KMS-11 (cell line): ENCODE measurements at regions not wholly inside any gene's neighbourhood (a gene's known extent, or its start where the extent isn't known, plus 50 kb on each side); places are given as distances from the start of the nearest gene placed in this dataset.
"Not testable (repeated sequence)": the region's sequence is repeated elsewhere in the genome, so short reads cannot be mapped to it uniquely, and the experiment has no call there.

Experiments
- H2AFZ ChIP-seq: fragments of 200-600 bp; sonication (generic); 2 replicates; pipeline ENCODE4 v1.6.1; 2016; ENCODE audit warnings: antibody characterized with exemption, mixed run types, low read depth
- H3K27ac ChIP-seq: fragments of 200-600 bp; sonication (generic); 2 replicates; pipeline ENCODE4 v1.6.1; 2016; ENCODE audit warnings: mild to moderate bottlenecking, mixed run types
- H3K27me3 ChIP-seq: fragments of 200-600 bp; sonication (generic); 2 replicates; pipeline ENCODE4 v1.6.1; 2017; ENCODE audit warnings: mild to moderate bottlenecking, low read depth, mixed run types, moderate library complexity; ENCODE audit not compliant: insufficient read depth
- H3K36me3 ChIP-seq: fragments of 200-600 bp; sonication (generic); 2 replicates; pipeline ENCODE4 v1.6.1; 2017; ENCODE audit warnings: mild to moderate bottlenecking, mixed run types; ENCODE audit not compliant: insufficient read depth
- H3K4me1 ChIP-seq: fragments of 200-600 bp; sonication (generic); 2 replicates; pipeline ENCODE4 v1.6.1; 2016; ENCODE audit warnings: mild to moderate bottlenecking, low read depth, mixed run types; ENCODE audit not compliant: poor library complexity, severe bottlenecking
- H3K4me2 ChIP-seq: fragments of 200-600 bp; sonication (generic); 2 replicates; pipeline ENCODE4 v1.7.0; 2016; ENCODE audit warnings: mild to moderate bottlenecking, mixed run types
- H3K4me3 ChIP-seq: fragments of 200-600 bp; sonication (generic); IDR thresholded peaks from 2 replicates; pipeline ENCODE4 v1.6.1; 2017; ENCODE audit warnings: low read depth, low read length, mixed read lengths; ENCODE audit not compliant: insufficient read depth
- H3K79me2 ChIP-seq: fragments of 200-600 bp; sonication (generic); 2 replicates; pipeline ENCODE4 v1.6.1; 2016; ENCODE audit warnings: low read depth, mixed run types; ENCODE audit not compliant: insufficient read depth
- H3K9ac ChIP-seq: fragments of 200-600 bp; sonication (generic); 2 replicates; pipeline ENCODE4 v1.6.1; 2016; ENCODE audit warnings: mild to moderate bottlenecking, mixed run types
- H4K20me1 ChIP-seq: fragments of 200-600 bp; sonication (generic); 2 replicates; pipeline ENCODE4 v1.6.1; 2016; ENCODE audit warnings: mild to moderate bottlenecking, mixed run types; ENCODE audit not compliant: insufficient read depth
- TF ChIP-seq, protein P1 (sequence below): fragments of 200-600 bp; sonication (generic); conservative IDR thresholded peaks from 2 replicates; pipeline ENCODE4 v1.6.1; 2017; ENCODE audit warnings: low read depth, mild to moderate bottlenecking, antibody characterized with exemption, low read length, moderate library complexity, mixed read lengths

DNA sequence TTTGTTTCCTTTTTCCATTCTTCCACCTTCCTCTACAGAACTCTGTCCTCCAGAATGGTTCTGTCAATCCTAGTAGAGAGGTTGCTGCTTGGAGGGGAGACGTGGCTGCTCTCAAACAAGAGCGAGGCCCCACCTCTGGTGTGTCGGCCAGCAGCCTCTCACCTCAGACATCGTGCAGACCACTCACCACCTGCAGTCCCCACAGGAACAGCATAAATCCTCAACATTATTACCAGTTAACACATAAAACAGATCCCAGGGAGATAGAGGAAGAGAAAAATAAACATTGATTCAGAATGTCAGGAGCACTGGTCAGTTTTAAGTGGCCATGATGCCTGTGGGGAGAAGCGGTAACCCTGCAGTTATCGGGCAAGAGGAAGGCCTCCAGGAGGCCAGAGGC, 485.9 kb upstream of the DPP6 start:
- no peak overlapping the region for H2AFZ ChIP-seq
- TF ChIP-seq, protein P1, sequence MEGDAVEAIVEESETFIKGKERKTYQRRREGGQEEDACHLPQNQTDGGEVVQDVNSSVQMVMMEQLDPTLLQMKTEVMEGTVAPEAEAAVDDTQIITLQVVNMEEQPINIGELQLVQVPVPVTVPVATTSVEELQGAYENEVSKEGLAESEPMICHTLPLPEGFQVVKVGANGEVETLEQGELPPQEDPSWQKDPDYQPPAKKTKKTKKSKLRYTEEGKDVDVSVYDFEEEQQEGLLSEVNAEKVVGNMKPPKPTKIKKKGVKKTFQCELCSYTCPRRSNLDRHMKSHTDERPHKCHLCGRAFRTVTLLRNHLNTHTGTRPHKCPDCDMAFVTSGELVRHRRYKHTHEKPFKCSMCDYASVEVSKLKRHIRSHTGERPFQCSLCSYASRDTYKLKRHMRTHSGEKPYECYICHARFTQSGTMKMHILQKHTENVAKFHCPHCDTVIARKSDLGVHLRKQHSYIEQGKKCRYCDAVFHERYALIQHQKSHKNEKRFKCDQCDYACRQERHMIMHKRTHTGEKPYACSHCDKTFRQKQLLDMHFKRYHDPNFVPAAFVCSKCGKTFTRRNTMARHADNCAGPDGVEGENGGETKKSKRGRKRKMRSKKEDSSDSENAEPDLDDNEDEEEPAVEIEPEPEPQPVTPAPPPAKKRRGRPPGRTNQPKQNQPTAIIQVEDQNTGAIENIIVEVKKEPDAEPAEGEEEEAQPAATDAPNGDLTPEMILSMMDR: no peak

DNA sequence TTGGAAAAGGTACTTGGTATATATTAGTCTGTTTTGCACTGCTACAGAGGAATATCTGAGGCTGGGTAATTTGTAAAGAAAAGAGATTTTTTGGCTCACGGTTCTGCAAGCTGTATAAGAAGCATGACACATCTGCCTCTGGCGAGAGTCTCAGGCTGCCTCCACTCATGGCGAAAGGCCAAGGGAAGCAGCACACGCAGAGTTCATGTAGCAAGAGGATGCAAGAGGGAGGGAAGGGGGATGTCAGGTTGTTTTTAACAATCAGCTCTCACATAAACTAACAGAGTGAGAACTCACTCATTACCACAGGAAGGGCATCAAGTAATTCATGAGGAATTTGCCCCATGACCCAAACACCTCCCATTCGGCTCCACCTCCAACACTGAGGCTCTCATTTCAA, 484.8 kb upstream of the DPP6 start:
- no peaks in the 10 kb centered on the region for H3K4me1 ChIP-seq
- no peaks in the 10 kb centered on the region for H4K20me1 ChIP-seq
- no peak overlapping the region for H3K9ac ChIP-seq
- no peak overlapping the region for H3K4me2 ChIP-seq
- H3K27ac ChIP-seq: no peak overlapping the region
- H3K79me2 ChIP-seq: no peaks in the 10 kb centered on the region
- H3K27me3 ChIP-seq: no peaks in the 10 kb centered on the region
- no peak overlapping the region for H3K4me3 ChIP-seq
- no peak overlapping the region for H2AFZ ChIP-seq
- TF ChIP-seq, protein P1: no peak
- no peaks in the 10 kb centered on the region for H3K36me3 ChIP-seq

More for the DNA sequence above, 485.9 kb upstream of the DPP6 start:
- H3K4me2 ChIP-seq: no peak overlapping the region
- no peaks in the 10 kb centered on the region for H3K36me3 ChIP-seq
- no peaks in the 10 kb centered on the region for H4K20me1 ChIP-seq
- no peak overlapping the region for H3K9ac ChIP-seq
- H3K27me3 ChIP-seq: no peaks in the 10 kb centered on the region
- no peaks in the 10 kb centered on the region for H3K79me2 ChIP-seq
- no peaks in the 10 kb centered on the region for H3K4me1 ChIP-seq
- H3K27ac ChIP-seq: no peak overlapping the region
- no peak overlapping the region for H3K4me3 ChIP-seq

DNA sequence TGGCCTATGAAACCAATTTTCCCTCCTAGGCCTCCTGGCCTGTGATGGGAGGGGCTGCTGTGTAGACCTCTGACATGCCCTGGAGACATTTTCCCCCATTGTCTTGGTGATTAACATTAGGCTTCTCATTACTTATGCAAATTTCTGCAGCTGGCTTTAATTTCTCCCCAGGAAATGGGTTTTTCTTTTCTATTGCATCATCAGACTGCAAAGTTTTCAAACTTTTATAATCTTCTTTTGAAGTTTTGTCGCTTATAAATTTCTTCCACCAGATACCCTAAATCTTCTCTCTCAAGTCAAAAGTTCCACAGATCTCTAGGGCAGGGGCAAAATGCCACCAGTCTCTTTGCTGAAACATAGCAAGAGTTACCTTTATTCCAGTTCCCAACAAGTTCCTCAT, 482.7 kb upstream of the DPP6 start:
- H3K4me3 ChIP-seq, H3K36me3 ChIP-seq, H2AFZ ChIP-seq, H3K4me1 ChIP-seq, H3K27me3 ChIP-seq, H4K20me1 ChIP-seq, H3K27ac ChIP-seq, H3K4me2 ChIP-seq, H3K9ac ChIP-seq, H3K79me2 ChIP-seq: not testable (repeated sequence)

DNA sequence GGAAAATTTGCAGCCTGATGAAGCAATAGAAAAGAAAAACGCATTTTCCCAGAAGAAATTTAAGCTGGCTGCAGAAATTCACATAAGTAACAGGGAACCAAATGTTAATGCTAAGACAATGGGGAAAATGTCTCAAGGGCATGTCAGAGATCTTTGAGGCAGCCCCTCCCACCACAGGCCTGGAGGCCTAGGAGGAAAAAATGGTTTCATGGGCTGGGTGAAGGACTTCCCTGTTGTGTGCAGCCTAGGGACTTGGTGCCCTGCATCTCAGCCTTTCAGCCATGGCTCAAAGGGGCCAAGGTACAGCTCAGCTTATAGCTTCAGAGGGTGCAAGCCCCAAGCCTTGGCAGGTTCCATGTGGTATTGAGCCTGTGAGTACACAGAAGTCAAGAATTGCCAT, 476.1 kb upstream of the DPP6 start:
- H3K4me1 ChIP-seq: no peaks in the 10 kb centered on the region
- H3K79me2 ChIP-seq: no peaks in the 10 kb centered on the region
- H3K4me3 ChIP-seq: no peak overlapping the region
- TF ChIP-seq, protein P1: no peak
- no peak overlapping the region for H3K4me2 ChIP-seq
- no peaks in the 10 kb centered on the region for H3K27me3 ChIP-seq
- H3K9ac ChIP-seq: no peak overlapping the region
- H2AFZ ChIP-seq: no peak overlapping the region
- no peaks in the 10 kb centered on the region for H4K20me1 ChIP-seq
- H3K36me3 ChIP-seq: no peaks in the 10 kb centered on the region
- H3K27ac ChIP-seq: no peak overlapping the region

DNA sequence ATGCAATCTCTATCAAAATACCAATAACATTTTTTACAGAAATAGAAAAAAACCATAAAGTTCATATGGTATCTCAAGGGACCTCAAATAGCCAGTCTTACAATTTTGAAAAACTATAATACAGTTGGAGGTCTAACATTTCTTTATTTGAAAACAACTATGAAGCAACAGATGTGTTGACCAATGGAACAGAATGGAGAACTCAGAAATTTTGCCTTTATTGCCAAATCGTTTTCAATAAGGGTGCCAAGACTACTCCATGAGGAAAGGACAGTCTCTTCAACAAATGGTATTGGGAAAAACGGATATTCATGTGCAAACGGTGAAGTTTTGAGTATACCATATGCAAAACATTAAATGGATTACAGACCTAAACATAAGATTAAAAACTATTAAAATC, 470.8 kb upstream of the DPP6 start:
- TF ChIP-seq, protein P1: no peak
- no peak overlapping the region for H3K4me2 ChIP-seq
- H4K20me1 ChIP-seq: no peaks in the 10 kb centered on the region
- H3K4me1 ChIP-seq: no peaks in the 10 kb centered on the region
- no peak overlapping the region for H3K9ac ChIP-seq
- H3K79me2 ChIP-seq: no peaks in the 10 kb centered on the region
- no peaks in the 10 kb centered on the region for H3K27me3 ChIP-seq
- H3K4me3 ChIP-seq: no peak overlapping the region
- no peak overlapping the region for H3K27ac ChIP-seq
- no peaks in the 10 kb centered on the region for H3K36me3 ChIP-seq
- no peak overlapping the region for H2AFZ ChIP-seq
